CD14-positive monocyte (primary cell): ENCODE measurements at regions not wholly inside any gene's neighbourhood (a gene's known extent, or its start where the extent isn't known, plus 50 kb on each side); places are given as distances from the start of the nearest gene placed in this dataset.

Source experiments
- DNase-seq, 3 donors: peaks; one replicate each; pipeline ENCODE4 v3.0.0-alpha.2; 2011 to 2022
- H2AFZ ChIP-seq: 2 replicates; pipeline ENCODE4 v1.6.0; 2012; ENCODE audit warnings: mild to moderate bottlenecking, low read depth, low read length, inconsistent platforms; ENCODE audit not compliant: insufficient read depth, poor library complexity, severe bottlenecking
- H3K27ac ChIP-seq, 2 donors: 1 replicate in 1 of 2; 2 replicates in 1 of 2; pipeline ENCODE4 v1.5.1; 2012 to 2013; ENCODE audit warnings: low read length in 2 of 2, control low read depth in 1 of 2, inconsistent platforms in 1 of 2, low read depth in 1 of 2, mild to moderate bottlenecking in 1 of 2
- H3K27me3 ChIP-seq, 2 donors: one replicate each; pipeline versions ENCODE4 v1.6.0 to v1.6.1; 2011 to 2013; ENCODE audit warnings: low read length in 2 of 2; ENCODE audit not compliant: control insufficient read depth in 2 of 2, insufficient read depth in 2 of 2
- H3K36me3 ChIP-seq, 2 donors: replicated peaks in 1 of 2; 1 replicate in 1 of 2; 2 replicates in 1 of 2; pipeline versions ENCODE4 v1.5.1 to v1.6.1; 2012 to 2013; ENCODE audit warnings: low read length in 2 of 2, control low read depth in 1 of 2, inconsistent platforms in 1 of 2, mild to moderate bottlenecking in 1 of 2; ENCODE audit not compliant: insufficient read depth in 2 of 2, control insufficient read depth in 1 of 2
- H3K4me1 ChIP-seq, 2 donors: 1 replicate in 1 of 2; 2 replicates in 1 of 2; pipeline versions ENCODE4 v1.5.1 to v1.6.1; 2012 to 2013; ENCODE audit warnings: low read length in 2 of 2, control low read depth in 1 of 2, inconsistent platforms in 1 of 2, mild to moderate bottlenecking in 1 of 2, moderate library complexity in 1 of 2; ENCODE audit not compliant: insufficient read depth in 2 of 2, control insufficient read depth in 1 of 2
- H3K4me2 ChIP-seq: replicated peaks from 2 replicates; pipeline ENCODE3; 2012; ENCODE audit warnings: low read length, moderate library complexity, mild to moderate bottlenecking; ENCODE audit not compliant: poor library complexity, severe bottlenecking; ENCODE audit errors: extremely low read depth
- H3K4me3 ChIP-seq, 3 experiments: fragments of 200-600 bp in 1 of 3; sonication (generic) in 1 of 3; replicated peaks in 1 of 3; 1 replicate in 2 of 3; 2 replicates in 1 of 3; pipeline ENCODE4 v1.5.1; 2011 to 2013; ENCODE audit warnings: low read length in 3 of 3, mild to moderate bottlenecking in 3 of 3, control low read depth in 2 of 3, low read depth in 2 of 3, inconsistent platforms in 1 of 3, moderate library complexity in 1 of 3
- H3K79me2 ChIP-seq: 2 replicates; pipeline ENCODE4 v1.6.0; 2012; ENCODE audit warnings: mild to moderate bottlenecking, control low read depth, inconsistent platforms, low read length, moderate library complexity; ENCODE audit not compliant: insufficient read depth
- H3K9ac ChIP-seq: 2 replicates; pipeline ENCODE4 v1.6.0; 2017; ENCODE audit warnings: low read length, mild to moderate bottlenecking; ENCODE audit not compliant: insufficient read depth, poor library complexity, severe bottlenecking
- H3K9me3 ChIP-seq, 2 donors: replicated peaks in 1 of 2; 1 replicate in 1 of 2; 2 replicates in 1 of 2; pipeline versions ENCODE4 v1.5.1 to v1.6.1; 2012 to 2013; ENCODE audit warnings: low read length in 2 of 2, control low read depth in 1 of 2; ENCODE audit not compliant: control insufficient read depth in 1 of 2, insufficient read depth in 1 of 2
- H4K20me1 ChIP-seq: 2 replicates; pipeline ENCODE4 v1.6.0; 2012; ENCODE audit warnings: mild to moderate bottlenecking, low read length, control low read depth, moderate library complexity; ENCODE audit not compliant: insufficient read depth
- H3K27ac Mint-ChIP-seq, 7 donors: one replicate each; pipeline ENCODE4 v1.8.0; 2020; ENCODE audit warnings: mild to moderate bottlenecking in 7 of 7, mixed read lengths in 7 of 7, moderate library complexity in 6 of 7, inconsistent platforms in 2 of 7
- H3K27me3 Mint-ChIP-seq, 3 donors: one replicate each; pipeline ENCODE4 v1.8.0; 2021 to 2022; ENCODE audit warnings: low read depth in 3 of 3, mild to moderate bottlenecking in 3 of 3, mixed read lengths in 3 of 3, moderate library complexity in 3 of 3, inconsistent platforms in 1 of 3
- H3K36me3 Mint-ChIP-seq, 2 donors: one replicate each; pipeline ENCODE4 v1.8.0; 2020; ENCODE audit warnings: mixed read lengths in 2 of 2, inconsistent platforms in 1 of 2, mild to moderate bottlenecking in 1 of 2
- H3K4me1 Mint-ChIP-seq: one replicate; pipeline ENCODE4 v1.8.0; 2020; ENCODE audit warnings: mild to moderate bottlenecking, mixed read lengths
- H3K4me3 Mint-ChIP-seq, 2 donors: one replicate each; pipeline ENCODE4 v1.8.0; 2020; ENCODE audit warnings: mild to moderate bottlenecking in 2 of 2, mixed read lengths in 2 of 2, moderate library complexity in 1 of 2
- H3K9me3 Mint-ChIP-seq, 7 donors: one replicate each; pipeline ENCODE4 v1.8.0; 2020 to 2022; ENCODE audit warnings: mixed read lengths in 7 of 7, mild to moderate bottlenecking in 6 of 7, moderate library complexity in 6 of 7, inconsistent platforms in 2 of 7
- WGBS: methylation state at CpG from one replicate; pipeline ENCODE4 v1.1.5; 2013; ENCODE audit warnings: missing lambda C conversion rate; ENCODE audit not compliant: insufficient coverage; 5-methylcytosine and 5-hydroxymethylcytosine counted together
- intact Hi-C, 2 donors: fragments of 100-400 bp; cut with micrococcal nuclease; formaldehyde crosslinking; loops; one replicate each; pipeline versions ENCODE4 v1.15.0 to v1.15.1; 2023
- TF ChIP-seq, protein P1 (sequence below): fragments of 200-600 bp; IDR thresholded peaks from one replicate; pipeline ENCODE4 v1.8.0; 2022; ENCODE audit warnings: antibody characterized with exemption, mild to moderate bottlenecking

DNA sequence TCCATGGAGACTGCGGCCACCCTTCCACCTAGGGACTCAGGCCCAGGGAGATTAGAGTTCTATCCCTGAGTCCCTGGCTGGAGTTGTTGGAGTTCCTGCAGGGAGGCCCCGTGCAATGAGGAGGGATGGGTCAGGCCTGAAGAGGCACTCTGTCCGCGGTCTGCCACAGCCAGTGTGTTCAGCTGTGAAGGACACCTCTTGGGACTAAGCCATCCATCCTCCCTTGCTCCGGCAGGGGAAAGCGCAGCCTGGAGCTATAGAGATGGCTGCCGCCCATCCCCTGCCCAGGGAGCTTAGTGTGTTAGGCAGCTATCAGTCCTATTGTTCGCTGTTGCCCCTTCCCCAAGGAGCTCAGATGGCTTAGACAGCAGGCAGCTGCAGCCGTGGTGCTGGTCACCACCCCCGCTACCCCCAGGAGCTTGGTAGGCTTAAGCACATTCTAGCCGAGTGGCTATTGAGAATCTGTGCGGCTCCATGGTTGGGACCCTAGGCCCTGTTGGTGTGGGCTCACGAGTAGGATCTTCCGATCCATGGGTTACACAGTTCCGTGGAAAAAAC, 141.3 kb downstream of the CYB561 start:
- TF ChIP-seq, protein P1, sequence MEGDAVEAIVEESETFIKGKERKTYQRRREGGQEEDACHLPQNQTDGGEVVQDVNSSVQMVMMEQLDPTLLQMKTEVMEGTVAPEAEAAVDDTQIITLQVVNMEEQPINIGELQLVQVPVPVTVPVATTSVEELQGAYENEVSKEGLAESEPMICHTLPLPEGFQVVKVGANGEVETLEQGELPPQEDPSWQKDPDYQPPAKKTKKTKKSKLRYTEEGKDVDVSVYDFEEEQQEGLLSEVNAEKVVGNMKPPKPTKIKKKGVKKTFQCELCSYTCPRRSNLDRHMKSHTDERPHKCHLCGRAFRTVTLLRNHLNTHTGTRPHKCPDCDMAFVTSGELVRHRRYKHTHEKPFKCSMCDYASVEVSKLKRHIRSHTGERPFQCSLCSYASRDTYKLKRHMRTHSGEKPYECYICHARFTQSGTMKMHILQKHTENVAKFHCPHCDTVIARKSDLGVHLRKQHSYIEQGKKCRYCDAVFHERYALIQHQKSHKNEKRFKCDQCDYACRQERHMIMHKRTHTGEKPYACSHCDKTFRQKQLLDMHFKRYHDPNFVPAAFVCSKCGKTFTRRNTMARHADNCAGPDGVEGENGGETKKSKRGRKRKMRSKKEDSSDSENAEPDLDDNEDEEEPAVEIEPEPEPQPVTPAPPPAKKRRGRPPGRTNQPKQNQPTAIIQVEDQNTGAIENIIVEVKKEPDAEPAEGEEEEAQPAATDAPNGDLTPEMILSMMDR, result no peak
- Histone ChIP-seq H3K27me3 (no peaks in the 10 kb centered on the region), H3K36me3 (no peaks in the 10 kb centered on the region), H3K79me2 (no peaks in the 10 kb centered on the region), H3K27ac (no peak overlapping the region), H3K4me3 (no peak overlapping the region), H3K4me1 (no peaks in the 10 kb centered on the region), H3K9me3 (peaks cover 4 to 21% of the 10 kb centered on the region in 2 donors), H3K4me2 (no peak overlapping the region), H2AFZ (no peak overlapping the region), H3K9ac (no peak overlapping the region), H4K20me1 (no peaks in the 10 kb centered on the region)
- H3K4me3 Mint-ChIP-seq, result no peak overlapping the region
- DNase-seq, result no peak
- H3K4me1 Mint-ChIP-seq, result peaks cover 2% of the 10 kb centered on the region
- peaks cover 0 to 3% (median 0%) of the 10 kb centered on the region in 3 donors for H3K27me3 Mint-ChIP-seq
- WGBS, result 98% methylated on average over 14 of the region's 15 CpGs
- peaks cover 11 to 26% (median 18%) of the 10 kb centered on the region in 7 donors for H3K9me3 Mint-ChIP-seq
- no peak overlapping the region for H3K27ac Mint-ChIP-seq
- no peaks in the 10 kb centered on the region for H3K36me3 Mint-ChIP-seq
- intact Hi-C loops, result no loop called here

DNA sequence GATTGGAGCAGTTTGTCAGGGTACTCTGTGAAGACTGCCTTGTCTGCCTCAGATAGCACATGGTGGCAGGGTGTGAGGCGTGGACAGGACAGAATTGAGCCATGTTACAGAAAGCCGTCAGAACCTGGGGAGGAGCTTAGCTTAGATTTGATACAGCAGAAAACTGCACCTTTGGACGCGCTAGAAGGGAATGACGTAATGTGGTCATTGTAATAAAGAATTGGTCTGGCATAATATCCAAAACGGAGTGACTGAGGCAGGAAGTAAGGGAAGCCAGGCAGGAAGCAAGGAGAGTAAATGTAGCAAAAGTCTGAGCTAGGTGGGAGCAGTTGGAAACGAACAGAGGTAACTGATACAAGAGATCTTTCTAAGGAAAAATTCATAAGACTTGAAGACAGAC, 140.2 kb downstream of the CYB561 start:
- peaks cover 13 to 26% (median 20%) of the 10 kb centered on the region in 7 donors for H3K9me3 Mint-ChIP-seq
- Histone ChIP-seq H3K4me2 (no peak overlapping the region), H4K20me1 (no peaks in the 10 kb centered on the region), H3K36me3 (no peaks in the 10 kb centered on the region), H3K9ac (no peak overlapping the region), H3K27ac (no peak overlapping the region), H3K79me2 (no peaks in the 10 kb centered on the region), H3K9me3 (peaks cover 4 to 21% of the 10 kb centered on the region in 2 donors), H3K4me3 (no peak overlapping the region), H2AFZ (no peak overlapping the region), H3K4me1 (no peaks in the 10 kb centered on the region), H3K27me3 (no peaks in the 10 kb centered on the region)
- H3K4me3 Mint-ChIP-seq, result no peak overlapping the region
- no peak for DNase-seq
- no peaks in the 10 kb centered on the region for H3K36me3 Mint-ChIP-seq
- H3K27ac Mint-ChIP-seq, result no peak overlapping the region
- 94% methylated on average over 6 of the region's 7 CpGs for WGBS
- intact Hi-C loops, result no loop called here
- H3K27me3 Mint-ChIP-seq, result peaks cover 0 to 2% (median 0%) of the 10 kb centered on the region in 3 donors
- H3K4me1 Mint-ChIP-seq, result peaks cover 2% of the 10 kb centered on the region
- TF ChIP-seq, protein P1, result no peak
